ENCODE measurements at regions not wholly inside any gene's neighbourhood (a gene's known extent, or its start where the extent isn't known, plus 50 kb on each side); places are given as distances from the start of the nearest gene placed in this dataset.
A peak's percentile ranks its signal among the peaks of the same experiment; 100 is the strongest.
"Not testable (repeated sequence)": the region's sequence is repeated elsewhere in the genome, so short reads cannot be mapped to it uniquely, and the experiment has no call there.

GRCh38 chr16:87216148-87216840 is 100.9 kb downstream of the C16orf95 start:
- H3K4me1 ChIP-seq = no peaks in the 10 kb centered on the region
- intact Hi-C loops (cut with DNase I) = no loop called here
- no peaks in the 10 kb centered on the region for H3K27me3 ChIP-seq (ENCODE audit: insufficient read depth in 3 of 3, low read length in 2 of 3)
- no peak for TF ChIP-seq CTCF (IDR thresholded peaks at IDR 0.05)
- no peaks in the 10 kb centered on the region for H3K9me3 ChIP-seq
- DNase-seq (no peak), ATAC-seq (no peak)
- no peaks in the 10 kb centered on the region for H3K36me3 ChIP-seq (ENCODE audit: insufficient read depth in 1 of 2, low read depth in 1 of 2)
- WGBS, 3 donors = 55 to 74% (median 71%) methylated on average over 35 of the region's 35 CpGs
- H3K4me3 ChIP-seq = peak overlapping the region; percentile 7
- no peak overlapping the region for H3K27ac ChIP-seq

- Histone ChIP-seq H3K9me3 (no peaks in the 10 kb centered on the region), H3K27ac (no peak overlapping the region), H3K4me1 (no peaks in the 10 kb centered on the region), H3K27me3 (ENCODE audit: insufficient read depth in 3 of 3, low read length in 2 of 3) (no peaks in the 10 kb centered on the region), H3K4me3 (peak overlapping the region; percentile 7), H3K36me3 (ENCODE audit: insufficient read depth in 1 of 2, low read depth in 1 of 2) (no peaks in the 10 kb centered on the region)
- 55 to 74% (median 71%) methylated on average over 29 to 30 of the region's 30 CpGs for whole genome bisulfite sequencing, 3 donors
- peak in 1 of 4 donors; percentile 22 for ATAC-seq
- TF ChIP-seq CTCF (IDR thresholded peaks at IDR 0.05) = no peak
- intact Hi-C loops (cut with DNase I) = no loop called here
- DNase-seq = no peak
Observed at GRCh38 chr16:87216841-87217275, 100.3 kb downstream of the C16orf95 start.

- H3K4me1 ChIP-seq; H3K4me3 ChIP-seq; intact Hi-C loops (cut with DNase I); H3K9me3 ChIP-seq; H3K27me3 ChIP-seq (ENCODE audit: insufficient read depth in 3 of 3, low read length in 2 of 3); H3K36me3 ChIP-seq (ENCODE audit: insufficient read depth in 1 of 2, low read depth in 1 of 2); ATAC-seq; H3K27ac ChIP-seq; DNase-seq: not testable (repeated sequence)
- 82 to 85% (median 83%) methylated on average over 7 to 22 of the region's 22 CpGs for WGBS, 3 donors
Observed at GRCh38 chr16:87217802-87218201, 99.4 kb downstream of the C16orf95 start.

- intact Hi-C loops (cut with DNase I) = no loop called here
- TF ChIP-seq CTCF (IDR thresholded peaks at IDR 0.05) = no peak
- 80 to 82% (median 81%) methylated on average over 24 to 34 of the region's 36 CpGs for WGBS, 3 donors
- Histone ChIP-seq H3K27me3 (ENCODE audit: insufficient read depth in 3 of 3, low read length in 2 of 3) (no peaks in the 10 kb centered on the region), H3K27ac (no peak overlapping the region), H3K4me1 (no peaks in the 10 kb centered on the region), H3K9me3 (no peaks in the 10 kb centered on the region), H3K4me3 (no peak overlapping the region), H3K36me3 (ENCODE audit: insufficient read depth in 1 of 2, low read depth in 1 of 2) (no peaks in the 10 kb centered on the region)
- no peak for DNase-seq
- ATAC-seq = no peak
Observed at GRCh38 chr16:87218281-87219055, 98.7 kb downstream of the C16orf95 start.

GRCh38 chr16:87219287-87219909 is 97.8 kb downstream of the C16orf95 start:
- intact Hi-C loops (cut with DNase I) = no loop called here
- Histone ChIP-seq H3K27ac (no peak overlapping the region), H3K4me3 (no peak overlapping the region), H3K36me3 (ENCODE audit: insufficient read depth in 1 of 2, low read depth in 1 of 2) (no peaks in the 10 kb centered on the region), H3K9me3 (no peaks in the 10 kb centered on the region), H3K4me1 (no peaks in the 10 kb centered on the region), H3K27me3 (ENCODE audit: insufficient read depth in 3 of 3, low read length in 2 of 3) (no peaks in the 10 kb centered on the region)
- WGBS, 3 donors = 90 to 93% (median 92%) methylated on average over 15 of the region's 15 CpGs
- ATAC-seq = no peak
- DNase-seq = no peak
- TF ChIP-seq CTCF (IDR thresholded peaks at IDR 0.05) = no peak

Data from psoas muscle (tissue), 7 donors.